HepG2 (cell line): ENCODE measurements at regions not wholly inside any gene's neighbourhood (a gene's known extent, or its start where the extent isn't known, plus 50 kb on each side); places are given as distances from the start of the nearest gene placed in this dataset.

Experiments
- ATAC-seq: fragments of 200-7000 bp; cut with Tn5 transposase; 3 replicates; pipeline ENCODE4 v1.9.1; 2020; ENCODE audit warnings: mild to moderate bottlenecking, moderate library complexity
- BruUV-seq: library from RNA; stranded (reverse); fragments of 400-500 nt; replicated peaks from 2 replicates; lab custom pipeline; 2021; lab: Mats Ljungman, UMichigan
- CTCF ChIA-PET: fragments of 300-600 bp; formaldehyde crosslinking; extraction: SDS; loops from one replicate; lab custom pipeline; 2021; ENCODE audit warnings: low total read pairs, inconsistent platforms, low intra/inter-chr PET ratio; lab: Yijun Ruan, JAX
- POLR2A ChIA-PET: fragments of 350-600 bp; sonication (Branson Sonifier 250); formaldehyde crosslinking; loops from one replicate; lab custom pipeline; 2020; ENCODE audit warnings: antibody characterized with exemption, inconsistent platforms; lab: Yijun Ruan, JAX
- DNase-seq: peaks from one replicate; pipeline ENCODE4 v3.0.0-alpha.2; 2015; ENCODE audit warnings: low spot score
- FAIRE-seq: peaks from 3 replicates; lab custom pipeline; 2011; peaks lifted over from hg19 to GRCh38; lab: Jason Lieb, UNC
- H2AFZ ChIP-seq: one replicate; pipeline ENCODE4 v1.6.1; 2011; ENCODE audit warnings: low read length, inconsistent platforms
- H3K27ac ChIP-seq: fragments of 300-600 bp; 3 replicates; pipeline ENCODE4 v1.8.0; 2011; ENCODE audit warnings: mixed run types, mild to moderate bottlenecking, mixed read lengths, low read length, inconsistent platforms; ENCODE audit not compliant: insufficient read depth; ENCODE audit errors: extremely low read length
- H3K27me3 ChIP-seq, 2 experiments: fragments of 200-600 bp in 1 of 2; 2 replicates in 1 of 2; 3 replicates in 1 of 2; pipeline versions ENCODE4 v1.6.0 to v1.8.0; 2011; ENCODE audit warnings: low read length in 2 of 2, mild to moderate bottlenecking in 2 of 2, moderate library complexity in 2 of 2, inconsistent platforms in 1 of 2; ENCODE audit not compliant: insufficient read depth in 2 of 2, control insufficient read depth in 1 of 2
- H3K36me3 ChIP-seq, 2 experiments: fragments of 200-600 bp in 1 of 2; replicated peaks in 1 of 2; 2 replicates in 1 of 2; 3 replicates in 1 of 2; pipeline versions ENCODE4 v1.5.1 to v1.8.0; 2011; ENCODE audit warnings: low read length in 2 of 2, inconsistent platforms in 1 of 2; ENCODE audit not compliant: insufficient read depth in 2 of 2, control insufficient read depth in 1 of 2
- H3K4me1 ChIP-seq: 2 replicates; pipeline ENCODE4 v1.5.1; 2012; ENCODE audit warnings: low read length, inconsistent platforms; ENCODE audit not compliant: insufficient read depth
- H3K4me2 ChIP-seq: 2 replicates; pipeline ENCODE4 v1.6.0; 2011; ENCODE audit warnings: low read depth, low read length, inconsistent platforms
- H3K4me3 ChIP-seq, 3 experiments: fragments of 200-600 bp in 1 of 3; sonication (generic), shearing (Covaris generic) in 1 of 3; replicated peaks in 1 of 3; 2 replicates each; pipeline ENCODE4 v1.5.1; 2011 to 2016; ENCODE audit warnings: low read length in 3 of 3, inconsistent platforms in 2 of 3, low read depth in 2 of 3, mild to moderate bottlenecking in 2 of 3, control low read depth in 1 of 3, mixed read lengths in 1 of 3; ENCODE audit not compliant: insufficient read depth in 1 of 3
- H3K79me2 ChIP-seq: one replicate; pipeline ENCODE4 v1.6.1; 2011; ENCODE audit warnings: low read length, inconsistent platforms; ENCODE audit not compliant: insufficient read depth
- H3K9ac ChIP-seq: 2 replicates; pipeline ENCODE4 v1.6.0; 2011; ENCODE audit warnings: mild to moderate bottlenecking, low read depth, low read length, inconsistent platforms; ENCODE audit not compliant: insufficient read depth
- H3K9me3 ChIP-seq: 2 replicates; pipeline ENCODE4 v1.5.1; 2012; ENCODE audit warnings: mild to moderate bottlenecking, low read length
- H4K20me1 ChIP-seq: 2 replicates; pipeline ENCODE4 v1.6.0; 2011; ENCODE audit warnings: inconsistent platforms, mild to moderate bottlenecking, low read length, moderate library complexity; ENCODE audit not compliant: insufficient read depth
- RXRB ChIP-seq: IDR thresholded peaks from 2 replicates; pipeline ENCODE4 v1.6.1; 2016; ENCODE audit warnings: borderline replicate concordance, missing genetic modification reagents, missing compliant biosample characterization
- ZBTB7B ChIP-seq: sonication (generic); formaldehyde crosslinking; IDR thresholded peaks from 2 replicates; pipeline ENCODE4 v1.4.0; 2020; ENCODE audit warnings: missing genetic modification reagents
- ZNF138 ChIP-seq: sonication (generic); formaldehyde crosslinking; IDR thresholded peaks from 2 replicates; pipeline ENCODE4 v1.5.0; 2020; ENCODE audit warnings: mild to moderate bottlenecking, low read depth, missing genetic modification reagents
- ZNF160 ChIP-seq: sonication (generic); formaldehyde crosslinking; IDR thresholded peaks from 2 replicates; pipeline ENCODE4 v1.8.0; 2022; ENCODE audit warnings: mild to moderate bottlenecking, inconsistent platforms, missing genetic modification reagents
- ZNF337 ChIP-seq: sonication (generic); formaldehyde crosslinking; IDR thresholded peaks from 2 replicates; pipeline ENCODE4 v1.5.1; 2020; ENCODE audit warnings: missing genetic modification reagents, low read depth, mild to moderate bottlenecking, borderline replicate concordance
- ZNF34 ChIP-seq: sonication (generic); formaldehyde crosslinking; IDR thresholded peaks from 2 replicates; pipeline ENCODE4 v1.4.0; 2020; ENCODE audit warnings: mild to moderate bottlenecking, missing genetic modification reagents, borderline replicate concordance
- ZNF788 ChIP-seq: sonication (generic); formaldehyde crosslinking; IDR thresholded peaks from 2 replicates; pipeline ENCODE4 v1.5.0; 2020; ENCODE audit warnings: mild to moderate bottlenecking, missing genetic modification reagents, borderline replicate concordance
- ZNF891 ChIP-seq: sonication (generic); formaldehyde crosslinking; IDR thresholded peaks from 2 replicates; pipeline ENCODE4 v1.5.0; 2020; ENCODE audit warnings: mild to moderate bottlenecking, missing genetic modification reagents
- WGBS: methylation state at CpG from one replicate; pipeline ENCODE4 v1.1.6; 2017; ENCODE audit warnings: low lambda C conversion rate; 5-methylcytosine and 5-hydroxymethylcytosine counted together
- in situ Hi-C: cut with HindIII; loops from 2 replicates; pipeline ENCODE4 v1.10.0; 2017; ENCODE audit warnings: low pct_unique_long_range_greater_than_20kb; ENCODE audit not compliant: extremely low pct_ligation_motif_present
- intact Hi-C: fragments of 100-400 bp; cut with micrococcal nuclease; formaldehyde crosslinking; loops from one replicate; pipeline ENCODE4 v1.10.0; 2022; ENCODE audit not compliant: unreplicated experiment
- TF ChIP-seq, protein P1 (sequence below): sonication (generic); formaldehyde crosslinking; IDR thresholded peaks from 2 replicates; pipeline ENCODE4 v1.5.0; 2020; ENCODE audit warnings: mild to moderate bottlenecking, missing genetic modification reagents
- TF ChIP-seq, protein P2 (sequence below): sonication (generic); formaldehyde crosslinking; IDR thresholded peaks from 2 replicates; pipeline ENCODE4 v1.4.0; 2020; ENCODE audit warnings: missing genetic modification reagents
- TF ChIP-seq, protein P3 (sequence below): IDR thresholded peaks from 2 replicates; pipeline ENCODE4 v1.6.1; 2016; ENCODE audit warnings: missing compliant biosample characterization, missing genetic modification reagents, borderline replicate concordance
- TF ChIP-seq, protein P4 (sequence below): sonication (generic); formaldehyde crosslinking; IDR thresholded peaks from 2 replicates; pipeline ENCODE4 v1.5.0; 2020; ENCODE audit warnings: missing genetic modification reagents

DNA sequence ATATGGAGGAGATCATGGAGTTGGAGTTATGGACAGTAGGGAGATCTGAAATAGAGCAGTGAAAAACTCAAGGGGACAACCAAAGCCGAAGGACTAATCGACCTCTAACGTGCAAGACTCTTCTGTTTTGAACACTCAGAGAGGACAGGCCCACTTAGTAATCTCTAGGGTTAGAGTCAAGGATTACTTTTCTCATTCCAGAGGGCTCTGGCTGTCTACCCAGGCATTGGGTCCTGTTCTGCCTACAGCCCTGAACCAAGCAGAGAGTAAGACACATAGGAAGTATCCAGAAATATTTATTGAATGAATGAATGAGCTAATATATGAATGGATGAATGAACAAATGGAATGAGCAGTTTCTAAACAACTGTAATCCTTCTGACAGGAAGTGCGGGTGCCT lies 50.3 kb upstream of the PKDCC start:
- Histone ChIP-seq H3K9ac (no peak overlapping the region), H3K27me3 (peaks cover 3 to 31% of the 10 kb centered on the region in 2 experiments), H4K20me1 (no peaks in the 10 kb centered on the region), H3K4me3 (no peak overlapping the region), H3K4me1 (no peaks in the 10 kb centered on the region), H3K27ac (no peak overlapping the region), H3K9me3 (no peaks in the 10 kb centered on the region), H2AFZ (no peak overlapping the region), H3K79me2 (no peaks in the 10 kb centered on the region), H3K4me2 (no peak overlapping the region), H3K36me3 (no peaks in the 10 kb centered on the region)
- 23% methylated on average over 4 of the region's 4 CpGs for WGBS
- BruUV-seq: no TSS peak
- TF ChIP-seq RXRB (CRISPR knock-in tag) (no peak), ZNF891 (CRISPR knock-in tag) (no peak), ZNF34 (no peak), ZBTB7B (no peak), ZNF337 (CRISPR knock-in tag) (no peak), ZNF138 (CRISPR knock-in tag) (no peak), ZNF160 (CRISPR knock-in tag) (no peak), ZNF788 (CRISPR knock-in tag) (no peak)
- TF ChIP-seq, protein P1, sequence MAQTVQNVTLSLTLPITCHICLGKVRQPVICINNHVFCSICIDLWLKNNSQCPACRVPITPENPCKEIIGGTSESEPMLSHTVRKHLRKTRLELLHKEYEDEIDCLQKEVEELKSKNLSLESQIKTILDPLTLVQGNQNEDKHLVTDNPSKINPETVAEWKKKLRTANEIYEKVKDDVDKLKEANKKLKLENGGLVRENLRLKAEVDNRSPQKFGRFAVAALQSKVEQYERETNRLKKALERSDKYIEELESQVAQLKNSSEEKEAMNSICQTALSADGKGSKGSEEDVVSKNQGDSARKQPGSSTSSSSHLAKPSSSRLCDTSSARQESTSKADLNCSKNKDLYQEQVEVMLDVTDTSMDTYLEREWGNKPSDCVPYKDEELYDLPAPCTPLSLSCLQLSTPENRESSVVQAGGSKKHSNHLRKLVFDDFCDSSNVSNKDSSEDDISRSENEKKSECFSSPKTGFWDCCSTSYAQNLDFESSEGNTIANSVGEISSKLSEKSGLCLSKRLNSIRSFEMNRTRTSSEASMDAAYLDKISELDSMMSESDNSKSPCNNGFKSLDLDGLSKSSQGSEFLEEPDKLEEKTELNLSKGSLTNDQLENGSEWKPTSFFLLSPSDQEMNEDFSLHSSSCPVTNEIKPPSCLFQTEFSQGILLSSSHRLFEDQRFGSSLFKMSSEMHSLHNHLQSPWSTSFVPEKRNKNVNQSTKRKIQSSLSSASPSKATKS (CRISPR knock-in tag): no peak
- TF ChIP-seq, protein P2, sequence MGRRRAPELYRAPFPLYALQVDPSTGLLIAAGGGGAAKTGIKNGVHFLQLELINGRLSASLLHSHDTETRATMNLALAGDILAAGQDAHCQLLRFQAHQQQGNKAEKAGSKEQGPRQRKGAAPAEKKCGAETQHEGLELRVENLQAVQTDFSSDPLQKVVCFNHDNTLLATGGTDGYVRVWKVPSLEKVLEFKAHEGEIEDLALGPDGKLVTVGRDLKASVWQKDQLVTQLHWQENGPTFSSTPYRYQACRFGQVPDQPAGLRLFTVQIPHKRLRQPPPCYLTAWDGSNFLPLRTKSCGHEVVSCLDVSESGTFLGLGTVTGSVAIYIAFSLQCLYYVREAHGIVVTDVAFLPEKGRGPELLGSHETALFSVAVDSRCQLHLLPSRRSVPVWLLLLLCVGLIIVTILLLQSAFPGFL (CRISPR knock-in tag): no peak
- TF ChIP-seq, protein P3, sequence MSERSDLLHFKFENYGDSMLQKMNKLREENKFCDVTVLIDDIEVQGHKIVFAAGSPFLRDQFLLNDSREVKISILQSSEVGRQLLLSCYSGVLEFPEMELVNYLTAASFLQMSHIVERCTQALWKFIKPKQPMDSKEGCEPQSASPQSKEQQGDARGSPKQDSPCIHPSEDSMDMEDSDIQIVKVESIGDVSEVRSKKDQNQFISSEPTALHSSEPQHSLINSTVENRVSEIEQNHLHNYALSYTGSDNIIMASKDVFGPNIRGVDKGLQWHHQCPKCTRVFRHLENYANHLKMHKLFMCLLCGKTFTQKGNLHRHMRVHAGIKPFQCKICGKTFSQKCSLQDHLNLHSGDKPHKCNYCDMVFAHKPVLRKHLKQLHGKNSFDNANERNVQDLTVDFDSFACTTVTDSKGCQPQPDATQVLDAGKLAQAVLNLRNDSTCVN: no peak
- TF ChIP-seq, protein P4, sequence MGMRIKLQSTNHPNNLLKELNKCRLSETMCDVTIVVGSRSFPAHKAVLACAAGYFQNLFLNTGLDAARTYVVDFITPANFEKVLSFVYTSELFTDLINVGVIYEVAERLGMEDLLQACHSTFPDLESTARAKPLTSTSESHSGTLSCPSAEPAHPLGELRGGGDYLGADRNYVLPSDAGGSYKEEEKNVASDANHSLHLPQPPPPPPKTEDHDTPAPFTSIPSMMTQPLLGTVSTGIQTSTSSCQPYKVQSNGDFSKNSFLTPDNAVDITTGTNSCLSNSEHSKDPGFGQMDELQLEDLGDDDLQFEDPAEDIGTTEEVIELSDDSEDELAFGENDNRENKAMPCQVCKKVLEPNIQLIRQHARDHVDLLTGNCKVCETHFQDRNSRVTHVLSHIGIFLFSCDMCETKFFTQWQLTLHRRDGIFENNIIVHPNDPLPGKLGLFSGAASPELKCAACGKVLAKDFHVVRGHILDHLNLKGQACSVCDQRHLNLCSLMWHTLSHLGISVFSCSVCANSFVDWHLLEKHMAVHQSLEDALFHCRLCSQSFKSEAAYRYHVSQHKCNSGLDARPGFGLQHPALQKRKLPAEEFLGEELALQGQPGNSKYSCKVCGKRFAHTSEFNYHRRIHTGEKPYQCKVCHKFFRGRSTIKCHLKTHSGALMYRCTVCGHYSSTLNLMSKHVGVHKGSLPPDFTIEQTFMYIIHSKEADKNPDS (CRISPR knock-in tag): no peak
- ATAC-seq: no peak
- intact Hi-C loops: no loop called here
- FAIRE-seq: no peak
- POLR2A ChIA-PET: no interaction called here
- no peak for DNase-seq
- CTCF ChIA-PET: no interaction called here
- in situ Hi-C loops: no loop called here
